ENCODE measurements at regions not wholly inside any gene's neighbourhood (a gene's known extent, or its start where the extent isn't known, plus 50 kb on each side); places are given as distances from the start of the nearest gene placed in this dataset.

DNA sequence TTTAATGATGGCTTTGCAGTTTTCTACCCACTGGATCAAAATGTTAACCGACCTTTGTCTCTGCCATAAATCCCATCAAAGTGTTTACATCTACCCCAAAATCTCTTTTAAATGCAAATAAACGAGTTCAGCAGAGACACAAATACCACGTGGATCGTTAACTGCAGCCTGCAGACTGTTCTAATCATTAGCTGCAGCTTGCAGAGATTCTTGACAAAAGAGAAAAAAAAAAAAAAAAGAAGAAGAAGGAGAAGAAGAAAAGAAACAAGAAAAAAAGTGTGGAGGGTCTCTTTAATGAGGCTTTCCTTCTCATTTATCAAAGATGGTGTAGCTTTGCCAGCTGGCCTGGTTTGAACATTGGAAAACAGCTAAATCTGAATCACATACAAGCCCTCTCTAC is 275.7 kb downstream of the NEDD1 start:
- TF ChIP-seq, protein P1, sequence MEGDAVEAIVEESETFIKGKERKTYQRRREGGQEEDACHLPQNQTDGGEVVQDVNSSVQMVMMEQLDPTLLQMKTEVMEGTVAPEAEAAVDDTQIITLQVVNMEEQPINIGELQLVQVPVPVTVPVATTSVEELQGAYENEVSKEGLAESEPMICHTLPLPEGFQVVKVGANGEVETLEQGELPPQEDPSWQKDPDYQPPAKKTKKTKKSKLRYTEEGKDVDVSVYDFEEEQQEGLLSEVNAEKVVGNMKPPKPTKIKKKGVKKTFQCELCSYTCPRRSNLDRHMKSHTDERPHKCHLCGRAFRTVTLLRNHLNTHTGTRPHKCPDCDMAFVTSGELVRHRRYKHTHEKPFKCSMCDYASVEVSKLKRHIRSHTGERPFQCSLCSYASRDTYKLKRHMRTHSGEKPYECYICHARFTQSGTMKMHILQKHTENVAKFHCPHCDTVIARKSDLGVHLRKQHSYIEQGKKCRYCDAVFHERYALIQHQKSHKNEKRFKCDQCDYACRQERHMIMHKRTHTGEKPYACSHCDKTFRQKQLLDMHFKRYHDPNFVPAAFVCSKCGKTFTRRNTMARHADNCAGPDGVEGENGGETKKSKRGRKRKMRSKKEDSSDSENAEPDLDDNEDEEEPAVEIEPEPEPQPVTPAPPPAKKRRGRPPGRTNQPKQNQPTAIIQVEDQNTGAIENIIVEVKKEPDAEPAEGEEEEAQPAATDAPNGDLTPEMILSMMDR (conservative IDR thresholded peaks at IDR 0.05 in 1 of 2, IDR thresholded peaks at IDR 0.05 in 1 of 2; ENCODE audit: extremely low read depth in 1 of 2, insufficient read depth in 1 of 2, low read depth in 1 of 2, low read length in 2 of 2): no peak
- no peak for TF ChIP-seq EZH2 (IDR thresholded peaks at IDR 0.05; ENCODE audit: borderline replicate concordance, low read length)
